ENCODE measurements at regions not wholly inside any gene's neighbourhood (a gene's known extent, or its start where the extent isn't known, plus 50 kb on each side); places are given as distances from the start of the nearest gene placed in this dataset.

DNA sequence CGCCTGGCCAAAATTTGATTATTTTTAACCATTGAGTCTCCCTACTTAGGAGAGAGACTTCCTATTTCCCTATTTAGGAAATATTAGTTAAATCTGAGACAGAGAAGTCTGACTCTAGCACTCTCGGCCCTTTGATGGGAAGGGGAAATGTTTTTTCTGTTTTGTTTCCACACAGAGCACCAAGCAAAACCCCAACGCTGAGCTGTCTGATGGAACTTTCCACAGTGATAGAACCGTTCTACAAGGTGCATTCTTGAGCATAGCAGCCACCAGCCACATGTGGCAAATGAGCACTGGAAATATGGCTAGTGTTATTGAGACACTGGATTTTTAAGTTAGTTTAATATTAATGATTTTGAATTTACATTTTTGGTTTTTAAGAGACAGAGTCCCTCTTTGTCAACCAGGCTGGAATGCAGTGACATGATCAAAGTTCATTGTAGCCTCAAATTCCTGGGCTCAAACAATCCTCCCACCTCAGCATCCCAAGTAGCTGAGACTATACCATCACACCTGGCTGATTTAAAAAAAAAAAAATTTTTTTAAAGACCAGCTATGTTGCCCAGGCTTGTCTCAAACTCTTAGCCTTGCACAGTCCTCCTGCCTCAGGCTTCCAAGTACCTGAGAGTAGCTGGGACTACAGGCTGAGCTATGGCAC, 77.3 kb upstream of the GALNT2 start:
- TF ChIP-seq, protein P1, sequence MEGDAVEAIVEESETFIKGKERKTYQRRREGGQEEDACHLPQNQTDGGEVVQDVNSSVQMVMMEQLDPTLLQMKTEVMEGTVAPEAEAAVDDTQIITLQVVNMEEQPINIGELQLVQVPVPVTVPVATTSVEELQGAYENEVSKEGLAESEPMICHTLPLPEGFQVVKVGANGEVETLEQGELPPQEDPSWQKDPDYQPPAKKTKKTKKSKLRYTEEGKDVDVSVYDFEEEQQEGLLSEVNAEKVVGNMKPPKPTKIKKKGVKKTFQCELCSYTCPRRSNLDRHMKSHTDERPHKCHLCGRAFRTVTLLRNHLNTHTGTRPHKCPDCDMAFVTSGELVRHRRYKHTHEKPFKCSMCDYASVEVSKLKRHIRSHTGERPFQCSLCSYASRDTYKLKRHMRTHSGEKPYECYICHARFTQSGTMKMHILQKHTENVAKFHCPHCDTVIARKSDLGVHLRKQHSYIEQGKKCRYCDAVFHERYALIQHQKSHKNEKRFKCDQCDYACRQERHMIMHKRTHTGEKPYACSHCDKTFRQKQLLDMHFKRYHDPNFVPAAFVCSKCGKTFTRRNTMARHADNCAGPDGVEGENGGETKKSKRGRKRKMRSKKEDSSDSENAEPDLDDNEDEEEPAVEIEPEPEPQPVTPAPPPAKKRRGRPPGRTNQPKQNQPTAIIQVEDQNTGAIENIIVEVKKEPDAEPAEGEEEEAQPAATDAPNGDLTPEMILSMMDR (IDR thresholded peaks at IDR 0.05), result no peak
- no peak for TF ChIP-seq POLR2AphosphoS5 (IDR thresholded peaks at IDR 0.05)
- TF ChIP-seq POLR2A (IDR thresholded peaks at IDR 0.05), result no peak

Measured in stomach (tissue), 4 donors.